GM18870 (cell line): ENCODE measurements at regions not wholly inside any gene's neighbourhood (a gene's known extent, or its start where the extent isn't known, plus 50 kb on each side); places are given as distances from the start of the nearest gene placed in this dataset.

Source experiments
- ATAC-seq: cut with Tn5 transposase; IDR thresholded peaks from one replicate; pipeline ENCODE4 v1.9.1; 2021; ENCODE audit warnings: moderate library complexity; ENCODE audit not compliant: unreplicated experiment

DNA sequence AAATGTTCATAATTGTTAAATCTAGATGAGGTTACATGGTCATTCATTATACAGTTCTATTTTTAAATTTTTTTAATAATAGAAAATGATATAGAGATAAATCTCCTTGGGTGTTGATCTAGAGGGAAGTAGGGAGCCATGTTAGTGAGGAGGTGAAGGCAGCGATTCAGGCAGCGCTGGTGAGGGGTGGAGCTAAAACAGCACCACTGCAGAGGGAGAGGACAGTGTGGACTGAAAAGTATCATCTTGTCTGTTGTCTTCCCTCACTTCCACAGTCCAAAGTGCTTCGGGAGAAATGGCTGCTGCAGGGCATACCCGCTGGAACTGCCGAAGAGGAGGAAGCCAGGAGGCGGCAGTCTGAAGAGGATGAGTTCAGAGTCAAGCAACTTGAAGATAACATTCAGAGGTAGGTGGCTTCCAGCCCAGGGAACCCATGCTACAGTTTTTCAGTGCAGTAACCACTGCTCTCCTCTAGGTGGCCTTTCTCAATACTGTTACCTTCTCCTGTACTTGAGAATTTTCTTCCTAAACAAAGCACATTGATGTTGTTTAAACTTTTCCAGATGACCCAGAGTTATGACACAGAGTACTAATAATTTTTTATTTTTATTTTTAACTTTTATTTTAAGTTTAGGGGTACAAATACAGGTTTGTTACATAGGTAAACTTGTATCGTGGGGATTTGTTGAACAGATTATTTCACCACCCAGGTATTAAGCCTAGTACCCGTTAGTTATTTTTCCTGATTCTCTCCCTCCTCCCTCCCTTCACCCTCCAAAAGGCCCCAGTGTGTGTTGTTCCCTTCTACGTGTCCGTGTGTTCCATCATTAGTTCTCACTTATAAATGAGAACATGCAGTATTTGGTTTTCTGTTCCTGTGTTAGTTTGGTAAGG, 100.5 kb downstream of the PALM2AKAP2 start:
- peak; percentile 52 for ATAC-seq

GRCh38 chr9:109883623-109884022, 103.6 kb downstream of the PALM2AKAP2 start:
- no peak for ATAC-seq

- no peak for ATAC-seq
Observed at GRCh38 chr9:109886041-109886440, 106.0 kb downstream of the PALM2AKAP2 start.

DNA sequence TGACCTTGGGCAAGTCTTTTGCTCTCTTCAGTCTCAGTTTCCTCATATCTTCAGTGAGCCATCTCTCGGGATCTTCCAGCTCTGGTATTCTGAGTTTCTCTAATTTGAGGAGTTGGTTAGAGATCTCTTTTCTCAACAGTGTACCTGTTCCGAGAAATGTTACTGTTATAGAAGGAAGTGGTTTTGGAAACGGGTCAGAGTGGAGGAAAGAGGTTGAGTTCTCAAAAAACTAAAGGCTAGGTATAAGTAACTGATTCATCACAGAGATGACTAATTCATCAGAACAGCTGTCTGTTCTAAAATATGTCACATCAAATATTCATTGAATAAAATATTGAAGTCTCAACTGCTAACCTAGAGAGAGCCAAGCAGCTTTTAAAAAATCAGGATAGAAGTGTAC, 106.6 kb downstream of the PALM2AKAP2 start:
- peak; percentile 69 for ATAC-seq

DNA sequence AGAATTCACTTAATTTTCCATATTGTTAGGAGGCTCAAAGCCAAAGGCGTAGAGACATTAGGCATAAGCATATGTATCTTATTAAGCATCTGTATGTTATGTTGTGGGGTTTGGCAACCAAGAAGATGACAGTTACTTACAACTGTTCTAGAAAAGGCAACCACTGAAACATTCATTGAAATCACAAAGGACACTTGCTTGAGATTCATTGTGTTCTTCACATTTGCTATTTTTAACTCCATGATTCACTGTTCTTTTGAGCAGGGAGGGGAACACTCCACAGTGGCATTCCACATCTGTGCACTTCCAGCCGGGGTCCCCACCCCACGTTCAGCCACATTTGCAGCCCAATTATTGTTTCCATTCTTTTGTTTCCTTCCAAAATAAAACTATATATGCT, 107.1 kb downstream of the PALM2AKAP2 start:
- peak; percentile 12 for ATAC-seq

DNA sequence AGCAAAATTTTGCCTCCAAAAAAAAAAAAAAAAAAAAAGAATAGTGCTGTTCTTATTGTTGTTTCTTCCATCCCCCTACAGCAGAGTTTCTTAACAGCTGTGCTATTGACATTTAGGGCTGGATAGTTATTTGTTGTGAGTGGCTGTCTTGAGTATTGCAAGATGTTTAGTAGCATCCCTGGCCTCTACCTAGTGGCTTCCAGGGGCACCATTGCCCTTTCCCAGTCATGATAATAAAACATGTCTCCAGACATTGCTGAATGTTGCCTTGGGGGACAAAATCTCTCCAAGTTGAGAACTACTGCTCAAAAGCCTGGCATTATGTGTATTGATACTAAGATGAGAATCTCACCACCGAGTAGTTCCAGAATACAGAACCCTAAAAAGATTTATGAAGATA, 108.7 kb downstream of the PALM2AKAP2 start:
- no peak for ATAC-seq

- ATAC-seq = no peak
Observed at GRCh38 chr9:109889456-109889855, 109.5 kb downstream of the PALM2AKAP2 start.

DNA sequence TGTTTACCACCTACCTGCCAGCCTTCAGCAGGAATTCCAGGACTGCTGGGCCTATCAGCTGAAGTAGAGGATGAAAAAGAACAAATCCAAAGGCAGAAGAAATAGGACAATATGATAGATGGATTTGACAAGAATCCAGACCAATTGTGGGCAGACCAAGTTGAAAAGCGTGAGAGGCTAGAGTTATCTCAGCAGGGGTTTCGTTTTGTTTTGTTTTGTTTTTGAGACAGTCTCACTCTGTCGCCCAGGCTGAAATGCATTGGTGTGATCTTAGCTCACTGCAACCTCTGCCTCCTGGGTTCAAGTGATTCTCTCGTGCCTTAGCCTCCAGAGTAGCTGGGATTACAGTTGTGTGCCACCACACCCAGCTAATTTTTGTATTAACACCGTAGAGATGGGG, 113.2 kb downstream of the PALM2AKAP2 start:
- peak; percentile 36 for ATAC-seq

DNA sequence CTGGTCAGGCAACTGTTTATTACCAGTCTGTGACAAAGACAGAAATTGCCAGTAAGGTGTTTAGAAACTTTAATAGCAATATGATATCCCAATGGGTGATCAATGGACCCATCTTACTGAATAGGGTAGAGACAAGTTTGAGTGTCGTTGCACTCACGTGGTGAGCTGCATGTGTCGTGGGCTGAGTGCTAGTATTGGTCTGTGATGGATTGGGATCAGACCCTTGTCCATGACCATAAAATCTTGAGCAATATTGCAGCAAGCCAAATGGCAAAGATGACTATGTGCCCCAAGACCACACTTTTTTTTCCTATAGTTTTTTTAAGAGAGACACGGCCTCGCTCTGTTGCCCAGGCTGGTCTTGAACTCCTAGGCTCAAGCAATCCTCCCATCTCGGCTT, 114.5 kb downstream of the PALM2AKAP2 start:
- ATAC-seq = no peak

DNA sequence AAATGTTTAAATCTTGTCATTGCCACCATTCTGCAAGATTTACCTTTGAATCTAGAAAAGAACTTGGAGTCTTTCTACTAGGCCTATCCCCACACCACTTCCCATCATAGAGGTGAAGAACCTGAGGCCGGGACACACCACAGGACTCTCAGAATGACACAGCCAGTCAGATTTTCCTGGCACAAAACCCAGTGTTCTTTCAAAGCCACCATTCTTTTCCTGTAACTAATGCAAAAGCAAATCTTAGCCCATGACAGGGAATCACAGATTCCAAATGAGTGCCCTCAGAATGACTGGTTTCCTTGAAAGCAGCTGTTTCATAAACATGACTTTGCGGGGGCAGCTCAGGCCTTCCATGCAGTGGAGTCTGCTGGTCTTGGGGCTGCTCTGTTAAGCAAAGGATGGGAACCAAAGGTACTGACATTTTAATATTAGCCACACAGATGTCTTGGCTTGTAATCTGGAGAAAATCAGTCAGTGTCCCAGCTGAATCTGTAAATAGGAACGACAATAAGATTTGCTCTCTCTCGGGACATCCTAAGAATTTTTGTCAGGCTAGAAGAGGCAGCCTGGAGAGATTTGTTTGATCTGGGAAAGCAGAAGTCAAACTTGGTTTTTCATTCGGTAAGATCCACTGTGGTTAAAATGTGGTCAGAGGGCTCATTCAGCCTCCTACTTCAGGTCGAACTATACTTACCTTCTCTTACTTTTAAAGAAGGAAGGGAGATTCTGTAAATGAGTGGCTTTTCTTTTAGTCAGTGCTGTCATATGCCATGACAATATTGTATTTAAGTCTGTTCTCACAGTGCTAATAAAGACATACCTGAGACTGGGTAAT, 115.1 kb downstream of the PALM2AKAP2 start:
- ATAC-seq = peak; percentile 70

DNA sequence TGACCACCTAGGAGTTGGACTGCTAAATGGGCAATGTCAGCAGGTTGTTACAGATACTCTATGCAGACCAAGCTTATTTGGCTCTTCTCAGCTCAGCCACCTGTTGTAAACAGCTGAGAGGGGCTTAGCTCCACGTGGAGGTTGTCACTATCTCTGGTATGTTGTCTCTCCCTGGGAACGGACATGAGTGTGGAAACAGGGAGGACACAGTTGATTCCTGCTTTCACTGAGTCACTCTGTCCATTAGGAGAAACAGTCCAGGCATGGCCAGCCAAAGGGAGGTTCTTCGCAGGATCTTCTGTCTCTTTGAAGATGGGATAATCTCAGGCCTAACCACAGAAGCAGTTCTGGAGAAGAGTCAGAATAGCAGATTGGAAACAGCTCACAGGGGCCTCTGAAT, 121.2 kb downstream of the PALM2AKAP2 start:
- no peak for ATAC-seq

DNA sequence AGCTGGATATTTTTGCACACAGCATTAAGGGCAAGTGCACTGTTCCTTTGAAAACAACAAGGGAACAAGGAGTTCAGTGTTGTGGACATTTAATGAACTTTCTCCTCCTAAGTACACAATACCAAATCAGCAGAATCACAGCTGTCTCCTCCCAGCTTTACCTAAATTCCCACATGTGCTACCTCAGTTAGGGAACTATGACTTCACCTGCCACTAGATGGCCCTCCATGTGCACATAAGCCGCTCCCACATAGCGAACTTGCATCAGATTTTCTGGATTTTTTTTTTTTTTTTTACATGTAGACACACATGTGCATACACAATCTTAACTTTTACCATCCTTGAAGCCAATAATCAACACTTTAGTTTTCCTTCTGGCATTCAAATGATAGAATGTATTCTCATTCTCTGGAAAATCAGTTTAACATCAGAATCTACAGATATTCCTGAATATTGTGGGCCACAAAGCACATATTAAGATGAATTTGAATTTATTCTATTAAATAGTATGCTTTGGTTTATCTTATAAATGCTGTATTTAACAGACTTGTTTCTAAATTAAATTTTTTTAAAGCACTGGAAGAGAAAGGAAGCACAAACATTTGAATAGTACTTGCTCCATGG, 123.6 kb downstream of the PALM2AKAP2 start:
- ATAC-seq = no peak

DNA sequence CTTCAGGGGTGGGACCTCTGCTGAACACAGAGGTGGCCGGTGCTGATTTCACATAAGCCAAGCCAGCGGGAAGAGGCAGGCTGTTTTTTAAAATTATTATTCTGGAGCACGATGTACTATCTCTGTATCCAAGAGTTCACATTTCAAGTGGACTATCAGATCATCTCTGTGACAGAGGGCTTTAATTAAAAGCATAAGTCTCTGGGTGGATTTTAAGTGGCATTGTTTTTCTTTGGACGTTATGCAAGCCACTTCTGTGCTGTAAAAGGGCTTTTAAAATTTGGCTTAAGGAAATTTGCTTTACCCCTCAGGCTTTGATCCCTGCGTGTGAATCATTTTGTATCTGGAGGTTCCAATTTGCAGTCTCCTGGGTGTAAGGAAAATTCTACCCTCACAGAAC, 124.7 kb downstream of the PALM2AKAP2 start:
- no peak for ATAC-seq

DNA sequence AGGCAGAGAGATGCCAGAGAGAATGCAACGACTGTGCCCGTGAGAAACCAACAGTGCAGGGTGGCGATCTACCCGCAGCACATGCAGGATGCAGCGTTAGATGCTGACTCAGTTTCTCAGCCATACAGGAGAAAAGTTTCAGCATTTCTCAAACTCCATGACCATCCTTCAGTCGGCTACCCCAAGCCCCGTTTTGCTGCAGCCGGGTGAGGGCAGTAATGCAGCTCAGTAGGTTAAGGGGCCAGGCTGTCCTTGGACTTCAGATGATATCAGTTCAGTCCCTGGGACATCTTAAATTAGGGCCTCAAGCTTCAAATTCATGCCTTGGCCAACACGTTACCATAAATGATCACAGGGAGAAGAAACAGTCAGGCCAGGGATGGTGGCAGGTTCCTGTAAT, 125.5 kb downstream of the PALM2AKAP2 start:
- ATAC-seq = no peak

DNA sequence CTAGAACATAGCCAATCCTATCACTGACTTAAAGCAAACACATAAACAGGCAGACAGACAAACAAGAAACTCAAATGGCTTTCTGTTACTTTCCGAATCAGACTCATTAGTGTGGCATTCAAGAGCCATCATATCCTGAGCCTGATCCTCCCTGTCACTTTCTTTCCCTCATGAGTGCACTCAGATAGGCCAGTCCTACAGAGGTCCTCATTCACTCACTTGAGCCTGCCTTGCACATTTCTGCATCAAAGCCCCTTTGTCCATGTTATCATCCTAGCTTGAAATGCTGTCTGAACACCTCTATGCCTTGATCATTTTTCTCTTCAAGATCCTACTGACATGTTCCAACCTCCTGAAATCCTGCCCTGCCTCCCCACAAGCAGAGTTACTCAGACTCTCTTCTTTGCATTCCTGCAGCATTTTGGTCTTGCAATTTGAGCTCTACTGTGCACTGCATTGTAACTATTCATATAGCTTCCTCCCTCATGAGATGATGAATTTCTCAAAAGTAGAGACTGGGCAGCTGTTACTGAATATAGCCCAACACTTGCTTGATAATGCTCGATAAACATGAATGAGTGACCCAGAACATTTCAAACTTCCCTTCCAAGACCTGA, 126.9 kb downstream of the PALM2AKAP2 start:
- no peak for ATAC-seq

GRCh38 chr9:109907400-109907799, 127.4 kb downstream of the PALM2AKAP2 start:
- peak; percentile 71 for ATAC-seq

DNA sequence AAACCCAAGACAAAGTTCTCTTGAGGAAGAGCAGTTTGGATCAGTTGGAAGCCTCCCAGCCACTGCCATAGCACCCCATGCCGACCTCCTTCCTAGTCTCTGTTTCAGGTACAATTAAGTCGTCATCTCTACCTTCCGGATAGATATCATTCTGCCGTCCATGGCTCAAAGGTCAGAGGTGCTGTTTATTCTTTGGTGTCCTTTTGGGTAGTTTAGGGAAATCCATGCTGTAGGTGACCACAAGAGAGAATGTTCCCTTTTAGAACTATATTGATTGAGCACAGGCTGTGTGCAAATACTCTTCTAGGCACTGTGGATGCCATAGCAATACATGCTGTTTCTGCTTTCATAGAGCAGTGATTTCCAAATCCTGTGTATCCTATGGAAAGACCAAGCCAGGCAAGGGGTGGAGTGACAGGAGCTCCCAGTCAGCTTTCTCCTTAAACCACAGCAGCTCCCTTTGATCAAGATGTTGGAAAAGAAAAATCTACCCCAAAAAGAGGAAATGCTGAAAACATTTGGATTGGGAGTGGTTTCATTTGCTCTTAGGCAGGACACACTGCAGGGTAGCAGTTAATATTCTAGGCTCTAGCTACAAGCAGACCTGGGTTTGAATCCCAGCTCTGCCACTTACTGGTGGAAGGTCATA, 127.9 kb downstream of the PALM2AKAP2 start:
- no peak for ATAC-seq

- no peak for ATAC-seq
Observed at GRCh38 chr9:109908459-109909390, 128.7 kb downstream of the PALM2AKAP2 start.
